HepG2 (cell line): ENCODE measurements at regions not wholly inside any gene's neighbourhood (a gene's known extent, or its start where the extent isn't known, plus 50 kb on each side); places are given as distances from the start of the nearest gene placed in this dataset.

Experiments used
- ATAC-seq: fragments of 200-7000 bp; cut with Tn5 transposase; 3 replicates; pipeline ENCODE4 v1.9.1; 2020; ENCODE audit warnings: mild to moderate bottlenecking, moderate library complexity
- BruUV-seq: library from RNA; stranded (reverse); fragments of 400-500 nt; replicated peaks from 2 replicates; lab custom pipeline; 2021; lab: Mats Ljungman, UMichigan
- CTCF ChIA-PET: fragments of 300-600 bp; formaldehyde crosslinking; extraction: SDS; loops from one replicate; lab custom pipeline; 2021; ENCODE audit warnings: low total read pairs, inconsistent platforms, low intra/inter-chr PET ratio; lab: Yijun Ruan, JAX
- POLR2A ChIA-PET: fragments of 350-600 bp; sonication (Branson Sonifier 250); formaldehyde crosslinking; loops from one replicate; lab custom pipeline; 2020; ENCODE audit warnings: antibody characterized with exemption, inconsistent platforms; lab: Yijun Ruan, JAX
- DNase-seq: peaks from one replicate; pipeline ENCODE4 v3.0.0-alpha.2; 2015; ENCODE audit warnings: low spot score
- FAIRE-seq: peaks from 3 replicates; lab custom pipeline; 2011; peaks lifted over from hg19 to GRCh38; lab: Jason Lieb, UNC
- H2AFZ ChIP-seq: one replicate; pipeline ENCODE4 v1.6.1; 2011; ENCODE audit warnings: low read length, inconsistent platforms
- H3K27ac ChIP-seq: fragments of 300-600 bp; 3 replicates; pipeline ENCODE4 v1.8.0; 2011; ENCODE audit warnings: mixed run types, mild to moderate bottlenecking, mixed read lengths, low read length, inconsistent platforms; ENCODE audit not compliant: insufficient read depth; ENCODE audit errors: extremely low read length
- H3K27me3 ChIP-seq, 2 experiments: fragments of 200-600 bp in 1 of 2; 2 replicates in 1 of 2; 3 replicates in 1 of 2; pipeline versions ENCODE4 v1.6.0 to v1.8.0; 2011; ENCODE audit warnings: low read length in 2 of 2, mild to moderate bottlenecking in 2 of 2, moderate library complexity in 2 of 2, inconsistent platforms in 1 of 2; ENCODE audit not compliant: insufficient read depth in 2 of 2, control insufficient read depth in 1 of 2
- H3K36me3 ChIP-seq, 2 experiments: fragments of 200-600 bp in 1 of 2; replicated peaks in 1 of 2; 2 replicates in 1 of 2; 3 replicates in 1 of 2; pipeline versions ENCODE4 v1.5.1 to v1.8.0; 2011; ENCODE audit warnings: low read length in 2 of 2, inconsistent platforms in 1 of 2; ENCODE audit not compliant: insufficient read depth in 2 of 2, control insufficient read depth in 1 of 2
- H3K4me1 ChIP-seq: 2 replicates; pipeline ENCODE4 v1.5.1; 2012; ENCODE audit warnings: low read length, inconsistent platforms; ENCODE audit not compliant: insufficient read depth
- H3K4me2 ChIP-seq: 2 replicates; pipeline ENCODE4 v1.6.0; 2011; ENCODE audit warnings: low read depth, low read length, inconsistent platforms
- H3K4me3 ChIP-seq, 3 experiments: fragments of 200-600 bp in 1 of 3; sonication (generic), shearing (Covaris generic) in 1 of 3; replicated peaks in 1 of 3; 2 replicates each; pipeline ENCODE4 v1.5.1; 2011 to 2016; ENCODE audit warnings: low read length in 3 of 3, inconsistent platforms in 2 of 3, low read depth in 2 of 3, mild to moderate bottlenecking in 2 of 3, control low read depth in 1 of 3, mixed read lengths in 1 of 3; ENCODE audit not compliant: insufficient read depth in 1 of 3
- H3K79me2 ChIP-seq: one replicate; pipeline ENCODE4 v1.6.1; 2011; ENCODE audit warnings: low read length, inconsistent platforms; ENCODE audit not compliant: insufficient read depth
- H3K9ac ChIP-seq: 2 replicates; pipeline ENCODE4 v1.6.0; 2011; ENCODE audit warnings: mild to moderate bottlenecking, low read depth, low read length, inconsistent platforms; ENCODE audit not compliant: insufficient read depth
- H3K9me3 ChIP-seq: 2 replicates; pipeline ENCODE4 v1.5.1; 2012; ENCODE audit warnings: mild to moderate bottlenecking, low read length
- H4K20me1 ChIP-seq: 2 replicates; pipeline ENCODE4 v1.6.0; 2011; ENCODE audit warnings: inconsistent platforms, mild to moderate bottlenecking, low read length, moderate library complexity; ENCODE audit not compliant: insufficient read depth
- ATF5 ChIP-seq: sonication (generic); formaldehyde crosslinking; IDR thresholded peaks from 2 replicates; pipeline ENCODE4 v1.4.0; 2020; ENCODE audit warnings: mild to moderate bottlenecking, low read depth, missing genetic modification reagents
- CBFB ChIP-seq: sonication (generic); formaldehyde crosslinking; IDR thresholded peaks from 2 replicates; pipeline ENCODE4 v1.4.0; 2020; ENCODE audit warnings: missing genetic modification reagents
- CSRNP1 ChIP-seq: sonication (generic); formaldehyde crosslinking; IDR thresholded peaks from 2 replicates; pipeline ENCODE4 v1.8.1; 2023; ENCODE audit warnings: mild to moderate bottlenecking, missing genetic modification reagents
- ELF3 ChIP-seq: IDR thresholded peaks from 2 replicates; pipeline ENCODE4 v1.6.1; 2016; ENCODE audit warnings: missing genetic modification reagents, missing compliant biosample characterization
- GATA4 ChIP-seq: sonication (generic); IDR thresholded peaks from 2 replicates; pipeline ENCODE4 v1.6.1; 2016; ENCODE audit warnings: antibody characterized with exemption, low read depth, borderline replicate concordance
- KMT2B ChIP-seq: IDR thresholded peaks from 2 replicates; pipeline ENCODE4 v1.6.1; 2016; ENCODE audit warnings: missing genetic modification reagents, missing compliant biosample characterization
- NKX3-1 ChIP-seq: sonication (generic); formaldehyde crosslinking; IDR thresholded peaks from 2 replicates; pipeline ENCODE4 v1.5.0; 2020; ENCODE audit warnings: missing genetic modification reagents
- STAT5B ChIP-seq: sonication (generic); formaldehyde crosslinking; IDR thresholded peaks from 2 replicates; pipeline ENCODE4 v1.4.0; 2020; ENCODE audit warnings: missing genetic modification reagents
- ZFP82 ChIP-seq: sonication (generic); formaldehyde crosslinking; IDR thresholded peaks from 2 replicates; pipeline ENCODE4 v1.5.1; 2020; ENCODE audit warnings: mild to moderate bottlenecking, missing genetic modification reagents, borderline replicate concordance
- ZNF329 ChIP-seq: sonication (generic); formaldehyde crosslinking; IDR thresholded peaks from 2 replicates; pipeline ENCODE4 v1.9.0; 2021; ENCODE audit warnings: low read depth, mild to moderate bottlenecking, missing genetic modification reagents
- ZNF350 ChIP-seq: sonication (generic); formaldehyde crosslinking; IDR thresholded peaks from 2 replicates; pipeline ENCODE4 v1.4.0; 2020; ENCODE audit warnings: mild to moderate bottlenecking, low read depth, missing genetic modification reagents, borderline replicate concordance
- ZNF75D ChIP-seq: sonication (generic); formaldehyde crosslinking; IDR thresholded peaks from 2 replicates; pipeline ENCODE4 v1.8.1; 2023; ENCODE audit warnings: missing genetic modification reagents, mild to moderate bottlenecking, borderline replicate concordance
- ZNF780A ChIP-seq: sonication (generic); formaldehyde crosslinking; IDR thresholded peaks from 2 replicates; pipeline ENCODE4 v1.8.0; 2022; ENCODE audit warnings: mild to moderate bottlenecking, missing genetic modification reagents, moderate library complexity
- WGBS: methylation state at CpG from one replicate; pipeline ENCODE4 v1.1.6; 2017; ENCODE audit warnings: low lambda C conversion rate; 5-methylcytosine and 5-hydroxymethylcytosine counted together
- in situ Hi-C: cut with HindIII; loops from 2 replicates; pipeline ENCODE4 v1.10.0; 2017; ENCODE audit warnings: low pct_unique_long_range_greater_than_20kb; ENCODE audit not compliant: extremely low pct_ligation_motif_present
- intact Hi-C: fragments of 100-400 bp; cut with micrococcal nuclease; formaldehyde crosslinking; loops from one replicate; pipeline ENCODE4 v1.10.0; 2022; ENCODE audit not compliant: unreplicated experiment
- TF ChIP-seq, protein P1 (sequence below): sonication (generic); formaldehyde crosslinking; IDR thresholded peaks from 2 replicates; pipeline ENCODE4 v1.4.0; 2020; ENCODE audit warnings: missing genetic modification reagents
- TF ChIP-seq, protein P2 (sequence below): sonication (generic); formaldehyde crosslinking; IDR thresholded peaks from 2 replicates; pipeline ENCODE4 v1.4.0; 2020; ENCODE audit warnings: missing genetic modification reagents
- TF ChIP-seq, protein P3 (sequence below): IDR thresholded peaks from 2 replicates; pipeline ENCODE4 v1.6.1; 2016; ENCODE audit warnings: missing biosample characterization, missing genetic modification reagents, low read depth
- TF ChIP-seq, protein P4 (sequence below): conservative IDR thresholded peaks from 2 replicates; pipeline ENCODE4 v1.6.1; 2018; ENCODE audit warnings: missing genetic modification reagents

DNA sequence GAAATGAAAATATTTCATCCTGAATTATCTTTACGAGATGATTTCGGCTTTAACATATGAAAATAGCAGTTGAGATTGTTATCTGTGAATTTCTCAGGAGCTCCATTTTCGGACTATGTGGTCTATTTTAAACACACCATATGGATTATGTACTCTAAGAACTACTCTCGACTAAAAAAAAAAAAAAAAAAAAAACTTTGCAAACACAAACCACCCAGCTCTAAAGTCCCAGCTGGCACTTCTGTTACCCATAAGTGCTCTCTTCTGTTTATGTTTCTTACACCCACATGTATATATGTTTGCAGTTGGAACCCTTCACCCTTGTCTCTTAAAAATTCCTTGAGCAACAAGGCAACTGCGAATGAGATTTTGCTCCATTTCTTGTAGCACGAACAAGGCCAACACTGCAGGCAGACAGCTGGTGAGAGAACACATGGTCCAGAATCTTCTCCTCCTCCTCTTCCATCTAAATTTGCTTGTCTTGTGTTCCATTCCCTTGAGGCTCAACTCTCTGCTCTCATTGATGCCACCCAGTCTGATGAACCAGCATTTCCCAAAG lies 172.7 kb upstream of the HCCS start:
- POLR2A ChIA-PET, result no interaction called here
- CTCF ChIA-PET, result no interaction called here
- H3K9me3 ChIP-seq, result no peaks in the 10 kb centered on the region
- FAIRE-seq (no peak), DNase-seq (no peak), ATAC-seq (no peak)
- in situ Hi-C loops (no loop called here), intact Hi-C loops (no loop called here)
- H3K4me2 ChIP-seq, result no peak overlapping the region
- BruUV-seq, result no TSS peak
- no peaks in the 10 kb centered on the region for H3K79me2 ChIP-seq
- 95% methylated on average over 6 of the region's 6 CpGs for WGBS
- peaks cover 12% of the 10 kb centered on the region for H3K4me1 ChIP-seq
- H2AFZ ChIP-seq, result no peak overlapping the region
- H3K36me3 ChIP-seq, result no peaks in the 10 kb centered on the region
- H3K9ac ChIP-seq, result no peak overlapping the region
- no peaks in the 10 kb centered on the region for H4K20me1 ChIP-seq
- H3K4me3 ChIP-seq, result no peak overlapping the region
- H3K27ac ChIP-seq, result no peak overlapping the region
- H3K27me3 ChIP-seq, result no peaks in the 10 kb centered on the region
- no peak for TF ChIP-seq CBFB
- TF ChIP-seq ZNF350 (CRISPR knock-in tag), result no peak
- no peak for TF ChIP-seq ATF5 (CRISPR knock-in tag)
- TF ChIP-seq ELF3, result no peak
- TF ChIP-seq STAT5B (CRISPR knock-in tag), result no peak
- no peak for TF ChIP-seq ZNF780A (CRISPR knock-in tag)
- no peak for TF ChIP-seq CSRNP1 (CRISPR knock-in tag)
- TF ChIP-seq ZNF75D (CRISPR knock-in tag), result no peak
- no peak for TF ChIP-seq ZFP82 (CRISPR knock-in tag)
- TF ChIP-seq, protein P1, sequence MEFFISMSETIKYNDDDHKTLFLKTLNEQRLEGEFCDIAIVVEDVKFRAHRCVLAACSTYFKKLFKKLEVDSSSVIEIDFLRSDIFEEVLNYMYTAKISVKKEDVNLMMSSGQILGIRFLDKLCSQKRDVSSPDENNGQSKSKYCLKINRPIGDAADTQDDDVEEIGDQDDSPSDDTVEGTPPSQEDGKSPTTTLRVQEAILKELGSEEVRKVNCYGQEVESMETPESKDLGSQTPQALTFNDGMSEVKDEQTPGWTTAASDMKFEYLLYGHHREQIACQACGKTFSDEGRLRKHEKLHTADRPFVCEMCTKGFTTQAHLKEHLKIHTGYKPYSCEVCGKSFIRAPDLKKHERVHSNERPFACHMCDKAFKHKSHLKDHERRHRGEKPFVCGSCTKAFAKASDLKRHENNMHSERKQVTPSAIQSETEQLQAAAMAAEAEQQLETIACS (CRISPR knock-in tag), result no peak
- TF ChIP-seq, protein P2, sequence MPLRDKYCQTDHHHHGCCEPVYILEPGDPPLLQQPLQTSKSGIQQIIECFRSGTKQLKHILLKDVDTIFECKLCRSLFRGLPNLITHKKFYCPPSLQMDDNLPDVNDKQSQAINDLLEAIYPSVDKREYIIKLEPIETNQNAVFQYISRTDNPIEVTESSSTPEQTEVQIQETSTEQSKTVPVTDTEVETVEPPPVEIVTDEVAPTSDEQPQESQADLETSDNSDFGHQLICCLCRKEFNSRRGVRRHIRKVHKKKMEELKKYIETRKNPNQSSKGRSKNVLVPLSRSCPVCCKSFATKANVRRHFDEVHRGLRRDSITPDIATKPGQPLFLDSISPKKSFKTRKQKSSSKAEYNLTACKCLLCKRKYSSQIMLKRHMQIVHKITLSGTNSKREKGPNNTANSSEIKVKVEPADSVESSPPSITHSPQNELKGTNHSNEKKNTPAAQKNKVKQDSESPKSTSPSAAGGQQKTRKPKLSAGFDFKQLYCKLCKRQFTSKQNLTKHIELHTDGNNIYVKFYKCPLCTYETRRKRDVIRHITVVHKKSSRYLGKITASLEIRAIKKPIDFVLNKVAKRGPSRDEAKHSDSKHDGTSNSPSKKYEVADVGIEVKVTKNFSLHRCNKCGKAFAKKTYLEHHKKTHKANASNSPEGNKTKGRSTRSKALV, result no peak
- no peak for TF ChIP-seq NKX3-1
- TF ChIP-seq, protein P3, sequence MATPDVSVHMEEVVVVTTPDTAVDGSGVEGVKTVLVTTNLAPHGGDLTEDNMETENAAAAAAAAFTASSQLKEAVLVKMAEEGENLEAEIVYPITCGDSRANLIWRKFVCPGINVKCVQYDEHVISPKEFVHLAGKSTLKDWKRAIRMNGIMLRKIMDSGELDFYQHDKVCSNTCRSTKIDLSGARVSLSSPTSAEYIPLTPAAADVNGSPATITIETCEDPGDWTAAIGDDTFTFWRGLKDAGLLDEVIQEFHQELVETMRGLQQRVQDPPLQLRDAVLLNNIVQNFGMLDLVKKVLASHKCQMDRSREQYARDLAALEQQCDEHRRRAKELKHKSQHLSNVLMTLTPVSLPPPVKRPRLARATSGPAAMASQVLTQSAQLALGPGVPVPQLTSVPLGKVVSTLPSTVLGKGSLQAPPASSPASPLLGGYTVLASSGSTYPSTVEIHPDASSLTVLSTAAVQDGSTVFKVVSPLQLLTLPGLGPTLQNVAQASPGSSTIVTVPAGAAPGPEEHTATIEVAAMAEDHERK (CRISPR knock-in tag), result no peak
- TF ChIP-seq, protein P4, sequence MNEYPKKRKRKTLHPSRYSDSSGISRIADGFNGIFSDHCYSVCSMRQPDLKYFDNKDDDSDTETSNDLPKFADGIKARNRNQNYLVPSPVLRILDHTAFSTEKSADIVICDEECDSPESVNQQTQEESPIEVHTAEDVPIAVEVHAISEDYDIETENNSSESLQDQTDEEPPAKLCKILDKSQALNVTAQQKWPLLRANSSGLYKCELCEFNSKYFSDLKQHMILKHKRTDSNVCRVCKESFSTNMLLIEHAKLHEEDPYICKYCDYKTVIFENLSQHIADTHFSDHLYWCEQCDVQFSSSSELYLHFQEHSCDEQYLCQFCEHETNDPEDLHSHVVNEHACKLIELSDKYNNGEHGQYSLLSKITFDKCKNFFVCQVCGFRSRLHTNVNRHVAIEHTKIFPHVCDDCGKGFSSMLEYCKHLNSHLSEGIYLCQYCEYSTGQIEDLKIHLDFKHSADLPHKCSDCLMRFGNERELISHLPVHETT (CRISPR knock-in tag), result no peak
- TF ChIP-seq KMT2B, result no peak
- no peak for TF ChIP-seq ZNF329 (CRISPR knock-in tag)
- TF ChIP-seq GATA4, result no peak
